GM19023 (cell line): ENCODE measurements at regions not wholly inside any gene's neighbourhood (a gene's known extent, or its start where the extent isn't known, plus 50 kb on each side); places are given as distances from the start of the nearest gene placed in this dataset.

Source experiments
- ATAC-seq: cut with Tn5 transposase; IDR thresholded peaks from one replicate; pipeline ENCODE4 v1.9.1; 2021; ENCODE audit warnings: mild to moderate bottlenecking, moderate library complexity; ENCODE audit not compliant: unreplicated experiment

- ATAC-seq: no peak
These were observed 201.3 kb upstream of the CPEB2 start for GRCh38 chr4:14800977-14801376.

- ATAC-seq: no peak
These were observed 199.7 kb upstream of the CPEB2 start for GRCh38 chr4:14802596-14802995.

- no peak for ATAC-seq
These were observed 194.4 kb upstream of the CPEB2 start for GRCh38 chr4:14807856-14808255.

GRCh38 chr4:14809203-14809602 is 193.1 kb upstream of the CPEB2 start:
- ATAC-seq: no peak

- ATAC-seq: no peak
These were observed 192.2 kb upstream of the CPEB2 start for GRCh38 chr4:14810121-14810520.

- no peak for ATAC-seq
These were observed 191.7 kb upstream of the CPEB2 start for GRCh38 chr4:14810568-14810967.

- ATAC-seq: no peak
These were observed 190.2 kb upstream of the CPEB2 start for GRCh38 chr4:14812101-14812500.

- ATAC-seq: no peak
These were observed 185.5 kb upstream of the CPEB2 start for GRCh38 chr4:14816623-14817261.

GRCh38 chr4:14824189-14824588 is 178.1 kb upstream of the CPEB2 start:
- no peak for ATAC-seq

GRCh38 chr4:14827111-14827510 is 175.2 kb upstream of the CPEB2 start:
- no peak for ATAC-seq

GRCh38 chr4:14829795-14830194 is 172.5 kb upstream of the CPEB2 start:
- ATAC-seq: no peak

GRCh38 chr4:14831416-14831815 is 170.9 kb upstream of the CPEB2 start:
- ATAC-seq: no peak

GRCh38 chr4:14833053-14833452 is 169.2 kb upstream of the CPEB2 start:
- ATAC-seq: no peak

- no peak for ATAC-seq
These were observed 167.9 kb upstream of the CPEB2 start for GRCh38 chr4:14834382-14834781.

GRCh38 chr4:14835288-14835687 is 167.0 kb upstream of the CPEB2 start:
- ATAC-seq: no peak

GRCh38 chr4:14835708-14836425 is 166.4 kb upstream of the CPEB2 start:
- no peak for ATAC-seq

- no peak for ATAC-seq
These were observed 164.4 kb upstream of the CPEB2 start for GRCh38 chr4:14837860-14838259.

- no peak for ATAC-seq
These were observed 160.2 kb upstream of the CPEB2 start for GRCh38 chr4:14841801-14842768.

GRCh38 chr4:14842964-14843630 is 159.2 kb upstream of the CPEB2 start:
- ATAC-seq: no peak

- no peak for ATAC-seq
These were observed 158.2 kb upstream of the CPEB2 start for GRCh38 chr4:14844061-14844460.

GRCh38 chr4:14848229-14848628 is 154.1 kb upstream of the CPEB2 start:
- ATAC-seq: no peak
